Prostate gland (tissue), 2 donors: ENCODE measurements at regions not wholly inside any gene's neighbourhood (a gene's known extent, or its start where the extent isn't known, plus 50 kb on each side); places are given as distances from the start of the nearest gene placed in this dataset.
"Not testable (repeated sequence)": the region's sequence is repeated elsewhere in the genome, so short reads cannot be mapped to it uniquely, and the experiment has no call there.

Source experiments
- CTCF ChIP-seq, 4 experiments: fragments of 200-600 bp in 2 of 4; fragments of 450-650 bp in 2 of 4; sonication (generic) in 2 of 4; IDR thresholded peaks; 1 replicate in 3 of 4; 2 replicates in 1 of 4; pipeline ENCODE4 v1.5.1; 2016 to 2019; ENCODE audit warnings: antibody characterized with exemption in 4 of 4, mild to moderate bottlenecking in 2 of 4, moderate library complexity in 2 of 4
- POLR2AphosphoS5 ChIP-seq: sonication (generic); formaldehyde crosslinking; IDR thresholded peaks from one replicate; pipeline ENCODE4 v1.6.1; 2017; ENCODE audit warnings: antibody characterized with exemption

DNA sequence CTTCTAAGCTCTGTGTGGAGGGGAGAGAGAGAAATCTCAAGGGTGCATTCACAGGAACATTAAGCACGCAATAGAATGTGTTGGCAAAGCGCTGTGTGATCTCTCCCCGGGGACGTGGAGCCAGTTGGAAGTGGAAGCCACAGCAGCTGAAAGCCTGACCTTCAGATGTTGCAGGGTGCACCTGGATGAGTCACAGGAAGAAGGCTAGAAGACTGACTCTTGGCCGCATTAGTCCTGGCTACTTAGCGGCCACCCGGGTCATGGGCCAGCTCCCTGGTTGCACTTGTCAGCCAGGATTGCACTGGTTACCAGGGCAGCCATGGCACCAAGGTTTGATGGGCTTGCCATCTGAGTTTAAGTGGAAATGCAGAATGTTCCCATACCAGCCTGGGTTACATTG, 128.6 kb upstream of the ALDH3B2 start:
- TF ChIP-seq POLR2AphosphoS5; CTCF (IDR thresholded peaks at IDR 0.05): not testable (repeated sequence)
